Inferior parietal cortex (tissue), 1 donor: ENCODE measurements at regions not wholly inside any gene's neighbourhood (a gene's known extent, or its start where the extent isn't known, plus 50 kb on each side); places are given as distances from the start of the nearest gene placed in this dataset.
"Not testable (repeated sequence)": the region's sequence is repeated elsewhere in the genome, so short reads cannot be mapped to it uniquely, and the experiment has no call there.

Experiments used
- DNase-seq: peaks from one replicate; pipeline ENCODE4 v3.0.0-alpha.2; 2016; ENCODE audit errors: extremely low spot score

DNA sequence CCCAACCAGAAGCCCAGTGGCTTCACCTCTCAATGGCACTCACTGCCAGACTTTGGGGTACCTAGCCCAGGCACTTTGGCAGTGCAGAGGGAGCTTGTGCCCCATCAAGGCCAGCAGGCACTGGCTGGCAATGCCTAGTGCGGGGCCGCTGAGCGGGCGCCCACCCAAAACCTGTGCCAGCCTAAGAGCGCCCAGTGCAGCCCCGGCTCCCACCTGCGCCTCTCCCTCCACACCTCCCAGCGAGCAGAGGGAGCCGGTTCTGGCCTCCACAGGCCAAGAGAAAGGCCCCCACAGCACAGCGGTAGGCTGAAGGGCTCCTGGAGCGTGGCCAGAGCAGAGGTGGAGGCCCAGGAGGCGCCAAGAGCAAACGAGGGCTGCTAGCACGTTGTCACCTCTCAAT is 930.8 kb downstream of the IPMK start:
- no peak for DNase-seq

DNA sequence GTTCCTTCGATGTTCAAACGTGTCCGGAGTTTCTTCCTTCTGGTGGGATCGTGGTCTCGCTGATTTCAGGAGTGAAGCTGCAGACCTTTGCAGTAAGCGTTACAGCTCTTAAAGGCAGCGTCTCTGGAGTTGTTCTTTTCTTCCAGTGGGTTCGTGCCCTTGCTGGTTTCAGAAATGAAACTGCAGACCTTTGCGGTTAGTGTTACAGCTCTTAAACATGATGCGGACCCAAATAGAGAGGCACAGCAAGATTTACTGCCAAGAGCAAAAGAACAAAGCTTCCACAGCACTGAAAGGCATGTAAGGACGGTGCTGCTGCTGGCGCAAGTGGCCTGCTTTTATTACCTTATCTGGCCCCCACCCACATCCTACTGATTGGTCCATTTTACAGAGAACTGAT is 931.4 kb downstream of the IPMK start:
- no peak for DNase-seq

DNA sequence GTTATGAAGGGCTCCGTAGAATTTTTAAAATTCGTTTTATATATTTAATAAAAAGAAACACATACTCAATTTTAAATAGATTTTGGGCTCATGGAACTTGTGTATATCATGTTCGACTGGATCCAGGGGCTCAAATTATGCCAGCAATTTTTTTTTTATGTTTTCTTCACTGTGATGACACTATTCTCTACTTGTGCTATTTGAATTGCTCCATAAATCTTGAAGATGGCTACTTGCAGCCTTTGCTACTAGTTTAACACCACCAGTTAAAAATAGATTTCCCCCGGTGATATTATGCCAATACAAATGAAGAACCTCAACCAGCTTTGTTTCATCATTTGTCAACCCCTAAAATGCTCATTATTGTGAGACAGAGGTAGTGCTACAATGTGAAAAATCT is 933.2 kb downstream of the IPMK start:
- DNase-seq: no peak

DNA sequence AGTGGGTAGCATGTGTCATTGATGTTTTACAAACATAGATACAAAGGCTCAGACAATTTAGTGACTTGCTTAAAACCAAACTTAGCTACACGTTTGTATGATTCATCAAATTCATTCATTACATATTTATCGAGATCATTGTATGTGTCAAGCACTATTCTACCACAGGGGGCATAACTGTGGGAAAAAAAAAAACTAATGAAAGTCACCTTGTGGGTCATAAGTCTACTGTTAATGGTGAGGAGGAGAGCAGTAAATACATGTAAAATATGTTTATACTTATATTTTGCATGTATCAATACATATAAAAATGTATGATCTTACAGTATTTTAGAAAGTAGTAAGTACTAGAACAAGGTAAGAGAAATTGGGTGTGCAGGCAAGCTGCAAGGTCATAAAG is 933.8 kb downstream of the IPMK start:
- DNase-seq: no peak

DNA sequence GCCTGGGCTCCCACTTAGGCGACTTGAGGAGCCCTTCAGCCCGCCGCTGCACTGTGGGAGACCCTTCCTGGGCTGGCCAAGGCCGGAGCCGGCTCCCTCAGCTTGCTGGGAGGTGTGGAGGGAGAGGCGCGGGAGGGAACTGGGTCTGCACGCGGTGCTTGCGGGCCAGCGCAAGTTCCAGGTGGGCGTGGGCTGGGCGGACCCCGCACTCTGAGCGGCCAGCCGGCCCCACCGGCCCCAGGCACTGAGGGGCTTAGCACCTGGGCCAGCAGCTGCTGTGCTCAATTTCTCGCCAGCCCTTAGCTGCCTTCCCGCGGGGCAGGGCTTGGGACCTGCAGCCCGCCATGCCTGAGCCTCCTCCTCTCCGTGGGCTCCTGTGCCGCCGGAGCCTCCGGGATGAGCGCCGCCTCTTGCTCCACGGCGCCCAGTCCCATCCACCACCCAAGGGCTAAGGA is 946.3 kb downstream of the IPMK start:
- DNase-seq: not testable (repeated sequence)

DNA sequence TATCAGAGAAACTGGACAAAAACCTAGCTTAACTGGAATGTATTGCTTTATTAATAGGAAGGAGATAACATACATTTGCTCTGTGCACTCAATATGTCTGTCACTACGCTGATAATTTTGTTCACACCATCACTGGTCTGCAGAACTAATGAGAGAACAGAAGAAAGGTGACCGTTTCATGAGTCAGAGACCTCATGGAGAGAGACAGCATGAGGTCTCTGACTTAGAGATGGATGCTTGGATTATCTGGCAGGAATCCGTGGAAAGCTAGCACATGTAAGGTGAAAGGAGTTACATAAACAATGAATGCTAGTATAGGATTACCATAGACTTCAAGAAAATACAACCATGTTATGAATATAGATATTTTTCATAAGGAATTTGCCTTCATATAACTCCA is 947.3 kb downstream of the IPMK start:
- DNase-seq: no peak

DNA sequence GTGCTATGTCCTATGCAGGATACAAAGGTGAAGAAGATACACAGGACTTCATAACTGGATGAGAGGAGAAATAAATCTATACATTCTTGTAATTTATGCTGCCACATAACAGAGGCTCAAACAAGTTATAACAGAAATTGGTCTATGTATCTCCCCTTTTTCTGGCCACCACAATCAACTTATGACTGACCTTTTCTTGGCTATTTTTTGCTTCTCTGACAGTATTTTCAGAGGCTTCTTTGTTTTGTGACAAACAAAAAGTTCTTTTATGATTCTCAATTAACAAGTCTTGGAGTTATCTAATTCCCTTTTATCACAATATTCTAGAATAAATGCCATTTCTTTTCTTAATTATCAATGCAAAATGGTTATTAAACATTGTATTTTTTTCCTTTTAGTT is 953.0 kb upstream of the ZWINT start:
- peak; percentile 26 for DNase-seq

DNA sequence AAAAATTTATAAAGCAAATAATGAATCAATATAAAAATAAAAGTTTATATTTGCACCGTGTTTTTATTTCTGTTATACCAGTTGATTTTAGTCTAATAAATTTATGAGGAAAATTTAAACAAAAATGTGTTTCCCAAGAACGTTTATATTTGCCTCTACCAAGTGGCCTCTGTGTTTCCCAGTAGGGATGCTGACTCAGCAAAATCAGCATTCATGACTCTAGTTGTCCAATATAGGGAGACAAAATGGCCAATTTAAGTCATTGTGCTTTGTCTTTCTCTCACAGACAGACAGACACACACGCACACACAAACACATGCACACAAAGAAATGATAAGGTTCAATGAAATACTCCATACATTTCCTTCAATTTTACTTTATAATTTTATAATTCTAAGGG is 942.5 kb upstream of the ZWINT start:
- peak; percentile 19 for DNase-seq

DNA sequence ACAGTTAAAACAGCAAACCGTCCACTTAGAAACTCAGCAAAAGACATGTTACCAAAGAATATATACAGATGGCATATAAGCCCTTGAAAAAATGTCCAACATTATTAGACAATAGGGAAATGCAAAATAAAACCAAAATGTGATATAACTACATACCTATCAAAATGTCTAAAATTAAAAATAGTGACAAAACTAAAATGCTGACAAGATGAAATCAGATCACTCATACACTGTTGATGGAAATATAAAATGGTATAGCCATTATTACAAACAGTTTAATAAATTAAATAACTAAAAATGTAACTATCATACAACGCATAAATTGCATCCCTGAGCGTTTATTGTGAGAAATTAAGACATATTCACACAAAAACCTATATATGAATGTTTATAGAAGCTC is 939.7 kb upstream of the ZWINT start:
- no peak for DNase-seq

DNA sequence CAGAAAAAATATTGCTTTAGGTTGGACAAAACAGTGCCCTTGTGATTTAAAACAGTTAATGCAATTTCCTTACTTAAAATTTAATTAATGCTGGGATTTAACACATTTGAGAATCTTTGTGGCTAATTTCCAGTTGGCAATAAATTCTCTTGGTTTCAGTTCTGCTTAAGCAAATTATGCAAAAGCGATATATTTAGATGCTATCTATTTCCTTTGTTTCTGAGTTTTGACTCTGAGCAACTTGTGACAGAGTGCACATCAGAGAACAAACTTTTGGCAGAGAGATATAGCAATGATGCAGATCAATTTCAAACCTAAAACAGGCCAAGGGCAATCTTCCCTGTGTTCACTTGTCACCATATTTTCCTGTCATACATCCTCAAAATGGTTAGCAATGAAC is 933.6 kb upstream of the ZWINT start:
- DNase-seq: no peak

DNA sequence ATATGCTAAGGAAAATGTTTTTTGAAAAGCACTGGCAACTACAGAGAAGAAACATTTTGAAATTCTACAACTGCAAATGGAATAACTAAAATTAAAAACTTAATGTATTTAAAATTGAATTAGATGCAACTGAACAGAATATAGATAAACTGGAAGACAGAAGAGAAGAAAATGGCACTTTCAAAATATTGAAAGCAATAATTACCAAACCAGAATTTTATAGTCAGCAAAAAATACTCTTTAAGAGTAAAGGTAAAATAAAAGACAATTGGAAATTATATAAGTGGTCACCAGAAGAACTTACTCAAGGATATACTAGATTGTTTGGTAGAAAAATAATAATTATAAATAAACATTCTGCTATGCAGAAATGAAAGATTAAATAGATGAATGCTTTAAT is 927.7 kb upstream of the ZWINT start:
- DNase-seq: no peak

DNA sequence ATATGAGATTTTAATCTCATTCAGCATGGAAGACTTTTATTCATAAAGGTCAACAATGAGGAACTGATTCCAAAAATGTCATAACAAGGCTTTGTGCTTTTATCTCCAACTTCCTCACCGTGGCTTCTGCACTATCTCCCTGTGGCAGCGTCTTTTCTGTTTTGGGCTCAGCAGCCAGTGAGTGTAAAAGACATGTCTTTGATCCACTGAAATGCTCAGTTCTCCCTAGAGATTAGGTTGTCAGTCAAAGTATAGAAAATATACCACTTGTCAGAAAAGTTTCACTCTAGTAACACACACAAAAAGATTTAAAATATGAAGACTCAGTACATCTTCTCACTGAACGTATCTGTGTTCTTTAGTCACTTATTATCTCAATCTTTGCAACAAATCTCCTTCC is 901.8 kb upstream of the ZWINT start:
- no peak for DNase-seq

DNA sequence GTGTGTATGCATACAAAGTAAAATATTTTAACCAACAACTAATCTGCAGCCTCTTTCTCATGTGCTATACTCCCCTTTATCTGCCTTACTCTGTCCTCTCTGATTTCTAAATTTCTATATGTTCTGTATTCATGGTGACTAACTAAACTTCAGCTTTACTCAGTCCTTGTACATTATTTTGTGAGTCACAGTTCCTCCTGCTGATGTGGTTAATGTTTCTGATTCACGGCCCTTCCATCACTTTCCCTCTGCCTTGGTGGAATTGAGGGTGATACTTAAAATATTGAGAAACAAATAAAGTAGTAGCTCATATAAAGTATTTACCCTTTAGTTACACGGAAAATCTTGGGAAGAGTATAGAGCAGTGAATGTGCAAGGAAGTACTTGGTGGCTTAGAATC is 899.1 kb upstream of the ZWINT start:
- no peak for DNase-seq

DNA sequence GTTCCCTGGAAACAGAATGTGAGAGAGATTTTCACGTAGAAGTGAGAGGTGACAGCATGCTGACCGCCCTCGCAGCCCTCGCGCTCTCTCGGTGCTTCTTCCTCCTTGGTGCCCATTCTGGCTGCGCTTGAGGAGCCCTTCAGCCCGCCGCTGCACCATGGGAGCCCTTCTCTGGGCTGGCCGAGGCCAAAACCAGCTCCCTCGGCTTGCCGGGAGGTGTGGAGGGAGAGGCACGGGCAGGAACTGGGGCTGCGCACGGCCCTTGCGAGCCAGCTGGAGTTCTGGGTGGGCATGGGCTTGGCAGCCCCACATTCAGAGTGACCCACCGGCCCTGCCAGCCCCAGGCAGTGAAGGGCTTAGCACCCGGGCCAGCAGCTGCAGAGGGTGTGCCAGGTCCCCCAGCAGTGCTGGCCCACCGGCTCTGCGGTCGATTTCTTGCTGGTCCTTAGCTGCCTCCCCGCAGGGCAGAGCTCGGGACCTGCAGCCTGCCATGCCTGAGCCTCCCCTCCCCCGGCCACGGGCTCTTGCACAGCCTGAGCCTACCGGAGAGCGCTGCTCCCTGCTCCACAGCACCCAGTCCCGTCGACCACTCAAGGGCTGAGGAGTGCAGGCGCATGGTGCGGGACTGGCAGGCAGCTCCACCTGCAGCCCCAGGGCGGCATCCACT is 888.7 kb upstream of the ZWINT start:
- DNase-seq: no peak

DNA sequence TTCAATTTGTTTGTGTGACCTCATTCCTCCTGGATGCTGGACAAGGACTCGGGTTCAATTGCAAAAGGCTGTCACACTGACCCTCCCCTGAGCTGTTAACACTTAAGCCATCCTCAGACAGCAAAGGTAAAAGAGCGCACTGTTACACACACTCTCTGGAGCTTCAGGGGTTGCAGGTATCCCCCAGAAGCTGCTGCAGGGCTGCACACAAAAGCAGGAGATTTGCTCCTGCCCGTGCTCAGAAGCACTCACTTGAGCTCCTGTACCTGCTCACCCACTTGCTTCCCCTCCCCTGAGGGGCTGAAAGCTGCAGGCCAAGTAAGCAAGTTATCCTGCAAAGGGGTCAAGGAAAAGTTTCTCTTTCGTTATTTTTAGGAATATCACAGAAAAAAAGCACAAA is 886.2 kb upstream of the ZWINT start:
- DNase-seq: no peak

DNA sequence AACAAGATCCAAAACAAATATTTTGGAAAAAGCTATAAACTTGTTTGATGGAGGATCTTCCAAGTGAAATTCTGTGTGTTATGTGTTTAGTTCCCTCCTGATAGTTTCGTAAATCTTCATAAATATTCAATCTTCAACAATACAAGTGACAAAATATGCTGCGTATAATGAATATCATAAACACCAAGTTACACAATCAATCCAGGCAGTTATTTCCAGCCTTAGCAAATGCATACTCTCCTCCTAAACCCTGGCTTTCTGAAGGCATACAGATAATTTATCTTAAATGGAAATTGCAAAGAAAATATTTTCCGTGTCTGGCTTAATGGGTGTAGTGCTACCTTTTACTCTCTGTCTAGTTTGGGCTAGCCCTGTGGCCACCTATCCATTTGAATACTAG is 864.9 kb upstream of the ZWINT start:
- DNase-seq: no peak

DNA sequence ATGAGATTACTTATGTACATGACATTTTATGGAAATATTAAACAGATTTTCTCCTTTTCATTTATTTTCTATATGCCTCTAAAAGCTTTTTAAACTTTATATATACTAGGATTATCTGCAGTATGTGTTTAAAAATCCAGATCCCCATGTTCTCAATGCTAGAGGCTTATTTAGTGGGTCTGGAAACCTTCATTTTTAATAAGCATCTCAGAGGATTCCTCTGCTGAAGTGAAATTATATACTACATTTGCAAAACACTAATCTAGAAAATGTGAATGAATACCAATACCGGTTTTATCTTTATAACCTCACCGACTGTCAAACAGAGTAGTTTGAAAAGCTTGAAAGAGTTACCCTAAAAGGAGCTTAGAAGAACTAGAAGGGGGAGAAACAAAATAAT is 863.8 kb upstream of the ZWINT start:
- no peak for DNase-seq

DNA sequence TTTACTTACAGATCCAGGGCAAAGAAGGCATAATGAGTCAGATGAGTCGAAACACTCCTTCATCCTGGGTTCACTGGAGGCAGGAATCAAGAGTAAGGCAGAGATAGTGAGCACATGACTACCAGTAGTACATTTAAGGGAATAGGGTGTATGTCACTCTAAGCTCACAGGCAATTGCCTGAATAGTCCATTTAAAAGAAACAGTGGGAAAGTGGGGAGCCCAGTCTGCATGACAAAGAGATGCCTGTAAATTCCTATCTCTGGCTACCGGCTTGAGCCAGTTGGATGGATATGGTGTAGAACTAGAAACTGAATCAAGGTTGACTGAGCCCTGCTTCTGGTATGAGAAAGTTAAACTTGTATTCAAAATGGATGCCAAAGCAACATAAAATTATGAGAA is 861.5 kb upstream of the ZWINT start:
- DNase-seq: no peak

DNA sequence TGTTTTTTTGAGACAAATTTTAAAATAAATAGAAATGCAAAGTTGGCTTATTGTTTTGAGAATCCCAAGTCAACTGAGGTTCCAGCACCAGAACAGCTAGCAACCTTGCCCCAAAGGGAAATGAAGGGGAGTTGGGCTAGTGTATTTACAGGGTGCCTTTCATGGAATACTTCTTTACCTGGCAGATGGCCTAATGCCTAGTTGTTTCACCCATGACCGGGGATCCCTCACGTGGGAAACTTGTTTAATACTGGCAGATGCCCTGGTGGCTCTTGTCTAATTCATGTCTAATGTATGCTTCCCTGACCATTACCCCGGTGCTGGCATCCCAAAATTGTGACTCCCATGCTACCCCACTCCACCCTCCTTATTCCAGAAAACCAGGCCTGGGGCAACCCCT is 861.1 kb upstream of the ZWINT start:
- no peak for DNase-seq

DNA sequence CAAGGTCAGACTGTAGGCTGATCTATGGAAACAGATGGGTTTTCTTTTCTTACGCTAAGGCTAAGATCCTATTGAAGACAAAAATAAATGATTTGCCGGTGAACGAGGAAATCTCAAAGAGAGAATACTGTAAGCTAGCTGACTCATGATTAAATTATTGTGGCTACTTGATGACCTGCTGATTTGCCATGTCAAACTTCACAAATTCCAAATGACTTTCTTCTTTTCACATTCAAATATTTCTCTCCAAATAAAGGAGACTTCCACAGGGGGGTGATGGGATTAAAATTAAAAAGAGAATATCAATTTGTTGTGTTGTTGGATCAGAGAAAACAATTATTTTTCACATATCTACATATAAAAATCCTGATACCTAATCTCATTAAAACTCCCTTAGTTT is 860.6 kb upstream of the ZWINT start:
- no peak for DNase-seq

DNA sequence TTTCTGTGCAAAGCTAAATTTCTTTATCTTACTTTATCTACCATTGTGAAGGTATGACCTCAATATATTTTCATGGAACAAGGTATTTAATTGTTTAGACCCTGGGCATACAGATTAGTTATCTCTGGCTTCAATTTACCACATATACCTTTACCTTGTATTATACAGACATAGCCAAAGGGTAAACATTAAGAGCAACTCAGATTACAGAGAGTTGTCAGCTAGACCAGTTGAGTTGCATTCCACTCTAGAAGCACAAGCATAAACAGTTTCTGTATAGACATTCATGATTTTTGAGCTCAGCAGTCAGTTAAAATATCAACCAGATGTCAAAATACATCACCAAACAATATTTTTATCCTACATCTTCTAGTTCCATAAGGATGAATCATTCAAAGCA is 857.3 kb upstream of the ZWINT start:
- no peak for DNase-seq

DNA sequence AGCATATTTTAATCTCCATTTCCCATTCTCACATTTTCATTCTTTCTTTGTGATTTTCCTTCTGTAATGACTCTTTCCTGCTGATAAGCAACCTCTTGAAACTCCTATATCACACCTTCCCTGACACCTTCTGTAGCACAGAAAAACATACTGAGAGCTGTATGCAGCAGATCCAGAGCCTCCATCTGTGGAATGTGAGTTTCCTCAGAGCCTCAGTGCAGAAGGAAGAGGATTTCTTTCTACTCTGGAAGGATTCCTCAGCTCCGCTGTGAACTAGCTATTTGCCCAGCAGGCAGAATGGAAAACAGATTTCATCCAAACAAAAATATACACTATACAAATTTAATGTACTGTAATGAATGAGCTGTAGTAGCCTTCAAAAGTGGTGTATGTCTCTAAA is 841.3 kb upstream of the ZWINT start:
- no peak for DNase-seq

DNA sequence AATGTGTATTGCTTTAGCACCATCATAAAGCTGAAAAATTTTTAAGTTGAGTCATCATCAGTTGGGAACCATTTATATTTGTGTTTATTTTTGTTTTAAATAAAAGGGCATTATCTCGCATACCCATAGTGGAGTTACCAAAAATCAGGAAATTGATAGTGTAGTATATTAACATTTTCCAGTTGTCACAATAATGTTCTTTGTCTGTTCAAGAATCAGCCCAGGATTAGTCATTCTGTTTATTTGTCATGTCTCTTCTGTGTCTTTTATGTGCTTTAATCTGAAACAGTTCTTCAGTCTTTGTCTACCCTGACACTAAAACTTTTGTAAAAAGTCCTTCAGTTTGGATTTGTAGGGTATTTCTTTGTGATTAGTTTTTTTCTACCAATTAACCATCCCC is 827.8 kb upstream of the ZWINT start:
- DNase-seq: no peak

DNA sequence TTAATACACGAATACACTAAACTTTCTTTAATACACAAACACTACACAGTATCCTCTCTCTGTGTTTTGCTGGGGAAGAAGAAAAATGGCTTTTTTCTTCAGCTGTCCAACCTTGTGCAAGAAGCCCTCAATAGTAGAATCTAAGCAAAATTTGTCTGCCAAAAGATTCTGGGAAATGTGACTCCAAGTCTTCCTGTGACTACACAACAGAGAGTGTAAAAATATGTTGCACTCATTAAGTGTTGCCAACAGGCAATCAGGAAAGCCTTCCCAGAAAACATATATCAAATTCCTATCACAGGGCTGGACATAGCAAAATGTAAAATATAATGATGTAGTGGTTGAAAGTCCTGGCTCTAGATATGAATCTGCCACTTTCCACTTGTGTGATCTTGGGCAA is 825.1 kb upstream of the ZWINT start:
- DNase-seq: no peak

DNA sequence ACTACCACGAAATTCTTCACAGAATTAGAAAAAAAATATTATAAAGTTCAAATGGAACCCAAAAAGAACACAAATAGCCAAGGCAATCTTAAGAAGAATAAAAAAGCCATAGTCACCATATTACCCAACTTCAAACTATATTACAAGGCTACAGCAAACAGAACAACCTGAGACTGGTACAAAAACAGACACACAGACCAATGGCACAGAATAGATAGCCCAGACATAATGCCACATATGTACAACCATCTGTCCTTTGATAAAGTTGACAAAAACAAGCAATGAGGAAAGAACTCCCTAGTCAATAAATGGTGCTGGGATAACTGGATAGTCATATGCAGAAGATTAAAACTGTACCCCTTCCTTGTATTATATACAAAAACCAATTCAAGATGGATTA is 808.5 kb upstream of the ZWINT start:
- no peak for DNase-seq
